Nephron (organoid): ENCODE measurements at regions not wholly inside any gene's neighbourhood (a gene's known extent, or its start where the extent isn't known, plus 50 kb on each side); places are given as distances from the start of the nearest gene placed in this dataset.

Source experiments
- H3K27ac Mint-ChIP-seq, 3 experiments: 2 replicates each; pipeline ENCODE4 v1.8.0; 2020; ENCODE audit warnings: mixed read lengths in 3 of 3, mild to moderate bottlenecking in 2 of 3, moderate library complexity in 1 of 3
- H3K27me3 Mint-ChIP-seq: 2 replicates; pipeline ENCODE4 v1.8.0; 2021; ENCODE audit warnings: low read depth, mild to moderate bottlenecking, moderate library complexity, mixed read lengths
- H3K36me3 Mint-ChIP-seq: 2 replicates; pipeline ENCODE4 v1.8.0; 2020; ENCODE audit warnings: low read depth, mixed read lengths
- H3K4me1 Mint-ChIP-seq: 2 replicates; pipeline ENCODE4 v1.8.0; 2020; ENCODE audit warnings: mixed read lengths
- H3K4me3 Mint-ChIP-seq, 3 experiments: 2 replicates each; pipeline ENCODE4 v1.8.0; 2020; ENCODE audit warnings: mild to moderate bottlenecking in 3 of 3, mixed read lengths in 3 of 3, moderate library complexity in 2 of 3
- H3K9me3 Mint-ChIP-seq: 2 replicates; pipeline ENCODE4 v1.8.0; 2020; ENCODE audit warnings: mixed read lengths
- CTCF ChIP-seq, 3 experiments: fragments of 200-600 bp; sonication (generic); IDR thresholded peaks; one replicate each; pipeline ENCODE4 v1.5.0; 2021; ENCODE audit warnings: antibody characterized with exemption in 3 of 3; ENCODE audit not compliant: unreplicated experiment in 3 of 3

GRCh38 chr3:101061312-101061711 is 68.1 kb upstream of the ABI3BP start:
- H3K36me3 Mint-ChIP-seq = no peaks in the 10 kb centered on the region
- H3K27ac Mint-ChIP-seq = no peak overlapping the region
- H3K27me3 Mint-ChIP-seq = peaks cover 6% of the 10 kb centered on the region
- peaks cover 8% of the 10 kb centered on the region for H3K4me1 Mint-ChIP-seq
- H3K4me3 Mint-ChIP-seq = no peak overlapping the region
- peaks cover 48% of the 10 kb centered on the region for H3K9me3 Mint-ChIP-seq
- no peak for TF ChIP-seq CTCF (IDR thresholded peaks at IDR 0.05; ENCODE audit: unreplicated experiment in 3 of 3)

DNA sequence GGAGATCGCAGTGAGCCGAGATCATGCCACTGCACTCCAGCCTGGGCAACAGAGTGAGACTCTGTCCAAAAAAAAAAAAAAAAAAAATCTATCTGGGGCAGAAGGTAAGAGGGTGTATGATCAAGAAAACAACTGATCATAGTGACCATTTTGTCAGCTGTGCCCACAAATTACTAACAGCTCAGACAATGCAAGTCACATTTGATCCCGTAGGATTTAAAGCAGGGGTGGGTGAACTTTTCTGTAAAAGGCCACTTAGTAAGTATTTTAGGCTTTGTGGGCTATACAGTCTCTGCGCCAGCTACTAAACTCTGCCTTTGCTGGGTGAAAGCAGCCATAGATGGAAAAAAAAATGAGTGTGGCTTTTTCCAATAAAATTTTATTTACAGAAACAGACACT is 57.6 kb upstream of the ABI3BP start:
- peaks cover 5% of the 10 kb centered on the region for H3K4me1 Mint-ChIP-seq
- peaks cover 8% of the 10 kb centered on the region for H3K27me3 Mint-ChIP-seq
- H3K4me3 Mint-ChIP-seq = no peak overlapping the region
- H3K36me3 Mint-ChIP-seq = no peaks in the 10 kb centered on the region
- H3K27ac Mint-ChIP-seq = no peak overlapping the region
- no peak for TF ChIP-seq CTCF (IDR thresholded peaks at IDR 0.05; ENCODE audit: unreplicated experiment in 3 of 3)
- H3K9me3 Mint-ChIP-seq = peaks cover 2% of the 10 kb centered on the region

GRCh38 chr3:101050046-101050445 is 56.8 kb upstream of the ABI3BP start:
- Mint-ChIP-seq H3K4me3 (no peak overlapping the region), H3K4me1 (peaks cover 5% of the 10 kb centered on the region), H3K27ac (no peak overlapping the region), H3K36me3 (no peaks in the 10 kb centered on the region), H3K9me3 (no peaks in the 10 kb centered on the region), H3K27me3 (peaks cover 8% of the 10 kb centered on the region)
- TF ChIP-seq CTCF (IDR thresholded peaks at IDR 0.05; ENCODE audit: unreplicated experiment in 3 of 3) = no peak

- Mint-ChIP-seq H3K4me3 (no peak overlapping the region), H3K4me1 (peaks cover 5% of the 10 kb centered on the region), H3K36me3 (no peaks in the 10 kb centered on the region), H3K27ac (no peak overlapping the region), H3K9me3 (no peaks in the 10 kb centered on the region), H3K27me3 (peaks cover 8% of the 10 kb centered on the region)
- TF ChIP-seq CTCF (IDR thresholded peaks at IDR 0.05; ENCODE audit: unreplicated experiment in 3 of 3) = no peak
Measured at GRCh38 chr3:101049532-101049931, 56.3 kb upstream of the ABI3BP start.

DNA sequence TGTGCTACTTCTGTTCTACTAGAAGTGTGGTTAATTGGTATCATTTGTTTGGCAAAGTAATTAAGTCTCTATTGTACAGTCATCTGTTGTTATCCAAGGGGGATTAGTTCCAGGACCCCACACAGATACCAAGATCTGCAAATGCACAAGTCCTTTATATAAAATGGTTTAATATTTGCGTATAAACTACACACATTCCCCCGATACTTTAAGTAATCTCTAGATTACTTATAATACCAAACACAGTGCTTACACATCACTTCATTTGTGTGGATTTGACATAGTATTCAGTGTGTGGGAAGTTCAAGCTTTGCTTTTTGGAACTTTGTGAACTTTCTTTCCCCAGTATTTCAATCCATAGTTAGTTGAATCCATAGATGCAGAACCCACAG is 50.5 kb upstream of the ABI3BP start:
- no peaks in the 10 kb centered on the region for H3K4me1 Mint-ChIP-seq
- no peaks in the 10 kb centered on the region for H3K9me3 Mint-ChIP-seq
- no peak overlapping the region for H3K27ac Mint-ChIP-seq
- no peaks in the 10 kb centered on the region for H3K36me3 Mint-ChIP-seq
- peaks cover 4% of the 10 kb centered on the region for H3K27me3 Mint-ChIP-seq
- H3K4me3 Mint-ChIP-seq = no peak overlapping the region
- TF ChIP-seq CTCF (IDR thresholded peaks at IDR 0.05; ENCODE audit: unreplicated experiment in 3 of 3) = no peak

DNA sequence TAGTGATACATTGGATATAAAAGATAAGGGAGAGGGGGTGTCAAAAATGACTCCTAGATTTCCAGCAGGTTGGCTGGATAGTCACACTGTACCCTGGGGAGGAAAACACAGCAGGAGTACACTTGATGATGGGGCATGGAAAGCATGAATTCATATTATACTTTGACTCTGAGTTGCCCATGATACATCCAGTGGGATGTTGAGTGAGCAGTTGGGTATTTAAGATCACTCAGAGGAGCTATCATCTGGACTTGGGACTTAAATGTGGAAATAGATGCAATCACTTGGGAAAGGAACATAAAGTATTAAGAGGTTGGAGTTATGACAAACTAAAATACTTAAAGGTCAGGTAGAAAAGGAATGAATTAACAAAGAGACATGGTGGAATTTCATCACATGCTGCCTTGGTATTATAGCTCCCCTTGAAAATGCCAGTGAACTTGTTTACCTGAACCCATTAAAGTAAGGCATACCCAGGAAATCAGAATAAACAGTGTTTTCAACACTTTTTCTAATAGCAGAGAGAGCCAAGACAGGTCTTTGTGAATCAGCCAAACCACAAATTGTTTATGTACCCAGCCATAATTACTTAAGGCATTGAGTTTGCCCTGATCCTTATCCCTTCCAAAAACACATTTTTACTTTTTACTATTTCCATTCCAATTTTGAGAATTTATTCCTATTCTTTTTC is 49.9 kb upstream of the ABI3BP start:
- Mint-ChIP-seq H3K9me3 (no peaks in the 10 kb centered on the region), H3K36me3 (no peaks in the 10 kb centered on the region)
- no peak for TF ChIP-seq CTCF (IDR thresholded peaks at IDR 0.05; ENCODE audit: unreplicated experiment in 3 of 3)

More for the DNA sequence above, 49.9 kb upstream of the ABI3BP start:
- Mint-ChIP-seq H3K27ac (no peak overlapping the region), H3K4me3 (no peak overlapping the region), H3K4me1 (no peaks in the 10 kb centered on the region), H3K27me3 (peaks cover 4% of the 10 kb centered on the region)
